Neural progenitor cell (in vitro differentiated cells): ENCODE measurements at regions not wholly inside any gene's neighbourhood (a gene's known extent, or its start where the extent isn't known, plus 50 kb on each side); places are given as distances from the start of the nearest gene placed in this dataset.

Source experiments
- CTCF ChIP-seq: fragments of 200-600 bp; sonication (generic); IDR thresholded peaks from 2 replicates; pipeline ENCODE4 v1.5.1; 2017; ENCODE audit warnings: antibody characterized with exemption, mild to moderate bottlenecking
- EZH2 ChIP-seq: fragments of 200-600 bp; sonication (generic); IDR thresholded peaks from 2 replicates; pipeline ENCODE4 v1.6.1; 2017; ENCODE audit warnings: antibody characterized with exemption, mild to moderate bottlenecking, moderate library complexity

GRCh38 chr9:38284039-38284575 lies 108.4 kb upstream of the ALDH1B1 start:
- TF ChIP-seq CTCF, result no peak
- TF ChIP-seq EZH2, result no peak
